Fibroblast of mammary gland (primary cell): ENCODE measurements at regions not wholly inside any gene's neighbourhood (a gene's known extent, or its start where the extent isn't known, plus 50 kb on each side); places are given as distances from the start of the nearest gene placed in this dataset.

Experiments
- DNase-seq: peaks from one replicate; pipeline ENCODE4 v3.0.0-alpha.2; 2010; ENCODE audit warnings: low read depth
- H3K4me3 ChIP-seq: 2 replicates; pipeline ENCODE4 v1.5.1; 2011; ENCODE audit warnings: low read depth, mild to moderate bottlenecking, low read length, moderate library complexity; ENCODE audit not compliant: control insufficient read depth
- TF ChIP-seq, protein P1 (sequence below): conservative IDR thresholded peaks from 2 replicates; pipeline ENCODE4 v1.5.1; 2011; ENCODE audit warnings: low read depth, low read length, inconsistent platforms; ENCODE audit not compliant: control insufficient read depth, insufficient read depth

DNA sequence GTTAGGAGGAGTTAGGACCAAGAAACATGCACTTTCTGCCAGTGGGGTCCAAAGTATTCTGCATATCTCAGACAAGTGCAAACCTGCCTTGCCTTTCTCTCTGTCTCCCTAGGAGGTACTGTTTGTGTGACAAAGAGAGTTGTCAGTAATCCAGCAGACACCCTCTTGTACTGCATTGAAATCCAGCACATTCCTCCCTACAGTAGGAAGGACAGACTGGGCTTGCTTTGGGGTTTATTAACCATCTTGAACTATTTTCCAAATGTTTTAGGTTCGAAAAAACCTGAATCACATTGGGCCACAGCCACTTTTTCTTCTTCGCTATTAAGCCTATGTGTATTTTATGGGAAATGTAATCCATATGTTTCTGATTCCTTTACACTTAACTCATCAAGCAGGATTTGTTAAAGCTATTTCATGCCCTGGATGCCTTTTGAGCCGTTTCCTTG, 204.2 kb upstream of the KCNJ16 start:
- TF ChIP-seq, protein P1, sequence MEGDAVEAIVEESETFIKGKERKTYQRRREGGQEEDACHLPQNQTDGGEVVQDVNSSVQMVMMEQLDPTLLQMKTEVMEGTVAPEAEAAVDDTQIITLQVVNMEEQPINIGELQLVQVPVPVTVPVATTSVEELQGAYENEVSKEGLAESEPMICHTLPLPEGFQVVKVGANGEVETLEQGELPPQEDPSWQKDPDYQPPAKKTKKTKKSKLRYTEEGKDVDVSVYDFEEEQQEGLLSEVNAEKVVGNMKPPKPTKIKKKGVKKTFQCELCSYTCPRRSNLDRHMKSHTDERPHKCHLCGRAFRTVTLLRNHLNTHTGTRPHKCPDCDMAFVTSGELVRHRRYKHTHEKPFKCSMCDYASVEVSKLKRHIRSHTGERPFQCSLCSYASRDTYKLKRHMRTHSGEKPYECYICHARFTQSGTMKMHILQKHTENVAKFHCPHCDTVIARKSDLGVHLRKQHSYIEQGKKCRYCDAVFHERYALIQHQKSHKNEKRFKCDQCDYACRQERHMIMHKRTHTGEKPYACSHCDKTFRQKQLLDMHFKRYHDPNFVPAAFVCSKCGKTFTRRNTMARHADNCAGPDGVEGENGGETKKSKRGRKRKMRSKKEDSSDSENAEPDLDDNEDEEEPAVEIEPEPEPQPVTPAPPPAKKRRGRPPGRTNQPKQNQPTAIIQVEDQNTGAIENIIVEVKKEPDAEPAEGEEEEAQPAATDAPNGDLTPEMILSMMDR, result no peak
- peak; percentile 81 for DNase-seq
- H3K4me3 ChIP-seq, result no peak overlapping the region

DNA sequence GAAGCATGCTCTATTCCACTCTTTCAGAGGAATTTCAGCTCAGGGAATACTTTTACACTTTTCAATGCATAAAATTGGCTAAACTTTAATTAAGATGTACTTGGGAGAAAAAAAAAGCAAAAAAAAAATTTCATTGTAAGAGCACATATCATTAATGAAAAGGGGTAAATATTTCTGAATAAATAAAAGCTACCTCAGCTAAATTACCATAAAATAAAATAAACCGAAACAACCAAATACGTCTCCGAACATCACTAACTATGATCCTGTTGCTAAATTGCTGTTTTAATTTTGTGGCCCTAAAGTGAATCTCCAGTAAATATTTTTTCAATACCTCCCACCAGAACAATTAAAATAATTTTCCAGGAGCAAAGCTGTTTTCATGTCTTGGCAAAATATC, 203.7 kb upstream of the KCNJ16 start:
- H3K4me3 ChIP-seq, result no peak overlapping the region
- TF ChIP-seq, protein P1, result no peak
- no peak for DNase-seq

DNA sequence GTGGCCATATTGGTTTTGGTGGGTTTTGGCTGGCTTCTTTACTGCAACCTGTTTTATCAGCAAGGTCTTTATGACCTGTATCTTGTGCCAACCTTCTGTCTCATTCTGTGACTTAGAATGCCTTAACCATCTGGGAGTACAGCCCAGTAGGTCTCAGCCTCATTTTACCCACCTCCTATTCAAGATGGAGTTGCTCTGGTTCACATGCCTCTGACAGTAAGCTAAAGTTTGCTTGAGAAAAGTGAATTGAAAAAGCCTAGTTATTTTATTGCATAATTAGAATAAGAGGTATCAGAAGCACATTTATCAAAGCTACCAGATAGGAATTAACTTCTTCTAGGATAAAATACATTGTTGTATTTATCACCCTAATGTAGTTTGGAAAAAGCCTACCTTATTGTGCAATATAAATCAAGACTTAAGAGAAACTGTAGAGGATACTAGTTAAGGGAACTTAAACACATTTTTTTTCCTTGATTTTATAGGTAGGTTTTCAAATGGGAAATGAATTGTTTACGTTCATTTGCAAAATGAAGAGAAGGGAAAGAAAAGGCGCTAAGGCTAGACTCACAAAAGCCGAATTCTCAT, 202.3 kb upstream of the KCNJ16 start:
- DNase-seq, result no peak
- H3K4me3 ChIP-seq, result no peak overlapping the region
- TF ChIP-seq, protein P1, result no peak

DNA sequence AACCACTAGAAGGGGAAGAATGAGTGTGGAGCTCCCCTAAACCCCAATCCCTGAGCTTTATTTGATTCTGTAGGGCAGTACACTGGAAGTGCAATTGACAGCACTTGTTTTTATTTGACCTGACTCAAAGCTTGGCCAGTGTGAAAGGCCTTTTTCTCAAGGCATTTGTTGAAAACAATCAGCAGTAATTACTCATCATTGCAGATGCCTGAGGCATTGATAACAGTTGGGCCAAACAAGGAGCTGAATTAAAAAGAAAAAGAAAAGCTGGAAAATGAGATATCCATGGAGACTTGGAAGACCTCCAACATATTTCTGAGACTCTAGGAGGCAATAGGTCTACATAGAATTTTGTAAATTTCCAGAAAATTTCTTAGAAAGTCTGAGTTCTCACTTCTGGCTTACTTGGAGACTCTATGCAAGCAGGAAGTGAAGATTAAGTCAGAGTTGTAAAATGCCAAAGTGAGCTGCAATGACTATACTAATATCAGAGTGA, 200.8 kb upstream of the KCNJ16 start:
- TF ChIP-seq, protein P1, result no peak
- no peak overlapping the region for H3K4me3 ChIP-seq
- DNase-seq, result peak; percentile 82

DNA sequence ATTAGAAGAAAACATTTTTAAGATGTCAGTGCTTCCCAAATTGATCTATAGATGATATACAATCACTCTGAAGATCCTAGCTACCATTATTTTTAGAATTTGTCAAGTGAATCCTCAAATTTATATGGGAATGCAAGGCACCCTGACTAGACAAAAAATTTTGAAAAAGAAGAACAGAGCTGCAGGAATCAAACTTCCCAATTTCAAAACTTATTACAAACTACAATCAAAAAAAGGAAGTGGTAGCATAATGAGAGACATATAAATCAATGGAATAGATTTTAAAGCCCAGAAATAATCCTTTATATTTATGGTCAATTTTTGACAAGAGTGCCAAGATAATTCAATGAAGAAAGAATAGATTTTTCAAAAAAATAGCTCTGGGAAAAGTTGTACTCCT, 198.3 kb upstream of the KCNJ16 start:
- TF ChIP-seq, protein P1, result no peak
- H3K4me3 ChIP-seq, result no peak overlapping the region
- DNase-seq, result no peak

DNA sequence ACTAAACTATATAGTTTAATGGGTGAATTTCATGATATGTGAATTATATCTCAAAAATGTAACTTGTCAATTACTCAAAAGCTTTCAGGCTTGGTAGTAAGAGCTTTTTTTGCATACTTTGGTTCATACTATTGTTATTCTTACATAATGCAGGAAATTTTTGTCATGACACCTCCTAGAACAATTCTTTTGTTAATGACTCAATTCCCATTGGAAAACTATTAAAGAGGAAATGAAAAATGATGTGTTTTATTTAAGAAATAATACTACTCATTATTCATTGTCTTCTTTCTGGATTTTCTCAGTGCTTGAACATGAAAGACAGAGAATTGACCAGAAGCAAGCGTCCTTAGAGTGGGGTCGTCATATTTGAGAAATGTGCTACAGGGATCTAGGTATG, 196.4 kb upstream of the KCNJ16 start:
- TF ChIP-seq, protein P1, result no peak
- no peak overlapping the region for H3K4me3 ChIP-seq
- no peak for DNase-seq
